Caco-2 (cell line): ENCODE measurements at regions not wholly inside any gene's neighbourhood (a gene's known extent, or its start where the extent isn't known, plus 50 kb on each side); places are given as distances from the start of the nearest gene placed in this dataset.

ENCODE experiments used
- BruUV-seq: library from RNA; stranded (reverse); fragments of 400-500 nt; replicated peaks from 2 replicates; lab custom pipeline; 2021; lab: Mats Ljungman, UMichigan
- CTCF ChIA-PET: fragments of 300-600 bp; sonication (Branson Sonifier 250); formaldehyde crosslinking; loops from one replicate; lab custom pipeline; 2022; ENCODE audit warnings: antibody characterized with exemption; lab: Charles Lee
- POLR2A ChIA-PET: fragments of 300-600 bp; sonication (Branson Sonifier 250); formaldehyde crosslinking; loops from one replicate; lab custom pipeline; 2022; ENCODE audit warnings: antibody characterized with exemption; lab: Charles Lee
- DNase-seq, 2 experiments: peaks; one replicate each; pipeline versions ENCODE4 v3.0.0 to v3.0.0-alpha.2; 2020 to 2022
- H3K27me3 ChIP-seq: replicated peaks from 2 replicates; pipeline ENCODE4 v1.6.0; 2011; ENCODE audit warnings: low read length; ENCODE audit not compliant: control insufficient read depth, insufficient read depth
- H3K36me3 ChIP-seq: 2 replicates; pipeline ENCODE4 v1.5.1; 2011; ENCODE audit warnings: low read length; ENCODE audit not compliant: control insufficient read depth, insufficient read depth
- H3K4me1 ChIP-seq: fragments of 250-450 bp; sonication (Bioruptor Pico); 2 replicates; pipeline ENCODE4 v1.5.1; 2020; ENCODE audit warnings: mild to moderate bottlenecking
- H3K4me3 ChIP-seq: 2 replicates; pipeline ENCODE4 v1.5.1; 2011; ENCODE audit warnings: low read depth, mild to moderate bottlenecking, control low read depth, low read length
- H3K9me3 ChIP-seq: fragments of 250-450 bp; sonication (Bioruptor Pico); 2 replicates; pipeline ENCODE4 v1.5.1; 2020; ENCODE audit warnings: mild to moderate bottlenecking, moderate library complexity
- H3K27ac Mint-ChIP-seq: one replicate; pipeline ENCODE4 v1.8.0; 2022; ENCODE audit warnings: mixed read lengths; ENCODE audit not compliant: unreplicated experiment
- H3K27me3 Mint-ChIP-seq: one replicate; pipeline ENCODE4 v1.8.0; 2022; ENCODE audit warnings: mixed read lengths; ENCODE audit not compliant: insufficient read depth, unreplicated experiment
- H3K36me3 Mint-ChIP-seq: one replicate; pipeline ENCODE4 v1.8.0; 2022; ENCODE audit warnings: mild to moderate bottlenecking, mixed read lengths; ENCODE audit not compliant: insufficient read depth, unreplicated experiment
- H3K4me1 Mint-ChIP-seq: one replicate; pipeline ENCODE4 v1.8.0; 2022; ENCODE audit warnings: low read depth, mixed read lengths; ENCODE audit not compliant: unreplicated experiment
- H3K4me3 Mint-ChIP-seq: one replicate; pipeline ENCODE4 v1.8.0; 2022; ENCODE audit warnings: mild to moderate bottlenecking, moderate library complexity, mixed read lengths; ENCODE audit not compliant: unreplicated experiment
- H3K9me3 Mint-ChIP-seq: one replicate; pipeline ENCODE4 v1.8.0; 2022; ENCODE audit warnings: mixed read lengths; ENCODE audit not compliant: unreplicated experiment
- CTCF ChIP-seq, 2 experiments: fragments of 200-600 bp in 1 of 2; IDR thresholded peaks; 1 replicate in 1 of 2; 2 replicates in 1 of 2; pipeline versions ENCODE4 v1.5.1 to v1.8.0; 2011 to 2022; ENCODE audit warnings: antibody characterized with exemption in 1 of 2, control low read depth in 1 of 2, inconsistent platforms in 1 of 2, low read depth in 1 of 2, low read length in 1 of 2, mild to moderate bottlenecking in 1 of 2, moderate library complexity in 1 of 2; ENCODE audit not compliant: insufficient read depth in 1 of 2, severe bottlenecking in 1 of 2, unreplicated experiment in 1 of 2
- intact Hi-C: fragments of 100-400 bp; cut with micrococcal nuclease; formaldehyde crosslinking; loops from one replicate; pipeline ENCODE4 v1.10.0; 2022; ENCODE audit not compliant: unreplicated experiment

- no peaks in the 10 kb centered on the region for H3K36me3 Mint-ChIP-seq
- POLR2A ChIA-PET, result no interaction called here
- H3K4me1 ChIP-seq, result no peaks in the 10 kb centered on the region
- no peaks in the 10 kb centered on the region for H3K9me3 Mint-ChIP-seq
- no TSS peak for BruUV-seq
- H3K36me3 ChIP-seq, result no peaks in the 10 kb centered on the region
- H3K27ac Mint-ChIP-seq, result no peak overlapping the region
- DNase-seq, result no peak
- no peak for TF ChIP-seq CTCF (IDR thresholded peaks at IDR 0.05; ENCODE audit: insufficient read depth in 1 of 2, low read depth in 1 of 2, low read length in 1 of 2, severe bottlenecking in 1 of 2, unreplicated experiment in 1 of 2)
- no peak overlapping the region for H3K4me3 Mint-ChIP-seq
- H3K9me3 ChIP-seq, result no peaks in the 10 kb centered on the region
- H3K27me3 ChIP-seq, result no peaks in the 10 kb centered on the region
- no peak overlapping the region for H3K4me3 ChIP-seq
- CTCF ChIA-PET, result no interaction called here
- intact Hi-C loops, result no loop called here
- H3K27me3 Mint-ChIP-seq, result no peaks in the 10 kb centered on the region
- no peaks in the 10 kb centered on the region for H3K4me1 Mint-ChIP-seq
Observed at GRCh38 chr13:83798731-83799130, 83.5 kb downstream of the SLITRK1 start.

GRCh38 chr13:83796364-83796763 is 85.9 kb downstream of the SLITRK1 start:
- H3K4me3 ChIP-seq, result no peak overlapping the region
- Mint-ChIP-seq H3K27ac (no peak overlapping the region), H3K4me3 (no peak overlapping the region), H3K27me3 (no peaks in the 10 kb centered on the region), H3K9me3 (no peaks in the 10 kb centered on the region), H3K36me3 (no peaks in the 10 kb centered on the region), H3K4me1 (no peaks in the 10 kb centered on the region)
- intact Hi-C loops, result no loop called here
- no peak for DNase-seq
- H3K4me1 ChIP-seq, result no peaks in the 10 kb centered on the region
- H3K36me3 ChIP-seq, result no peaks in the 10 kb centered on the region
- no peak for TF ChIP-seq CTCF (IDR thresholded peaks at IDR 0.05; ENCODE audit: insufficient read depth in 1 of 2, low read depth in 1 of 2, low read length in 1 of 2, severe bottlenecking in 1 of 2, unreplicated experiment in 1 of 2)
- ChIA-PET CTCF (no interaction called here), POLR2A (no interaction called here)
- no TSS peak for BruUV-seq
- H3K27me3 ChIP-seq, result no peaks in the 10 kb centered on the region
- no peaks in the 10 kb centered on the region for H3K9me3 ChIP-seq

GRCh38 chr13:83794583-83794982 is 87.7 kb downstream of the SLITRK1 start:
- BruUV-seq, result no TSS peak
- ChIA-PET CTCF (no interaction called here), POLR2A (no interaction called here)
- DNase-seq, result no peak
- Mint-ChIP-seq H3K4me3 (no peak overlapping the region), H3K9me3 (no peaks in the 10 kb centered on the region), H3K4me1 (no peaks in the 10 kb centered on the region), H3K27me3 (no peaks in the 10 kb centered on the region), H3K36me3 (no peaks in the 10 kb centered on the region), H3K27ac (no peak overlapping the region)
- no peak for TF ChIP-seq CTCF (IDR thresholded peaks at IDR 0.05; ENCODE audit: insufficient read depth in 1 of 2, low read depth in 1 of 2, low read length in 1 of 2, severe bottlenecking in 1 of 2, unreplicated experiment in 1 of 2)
- Histone ChIP-seq H3K4me1 (no peaks in the 10 kb centered on the region), H3K9me3 (no peaks in the 10 kb centered on the region), H3K36me3 (no peaks in the 10 kb centered on the region), H3K27me3 (no peaks in the 10 kb centered on the region), H3K4me3 (no peak overlapping the region)
- intact Hi-C loops, result no loop called here
